ENCODE measurements at regions not wholly inside any gene's neighbourhood (a gene's known extent, or its start where the extent isn't known, plus 50 kb on each side); places are given as distances from the start of the nearest gene placed in this dataset.

- TF ChIP-seq, protein P1, sequence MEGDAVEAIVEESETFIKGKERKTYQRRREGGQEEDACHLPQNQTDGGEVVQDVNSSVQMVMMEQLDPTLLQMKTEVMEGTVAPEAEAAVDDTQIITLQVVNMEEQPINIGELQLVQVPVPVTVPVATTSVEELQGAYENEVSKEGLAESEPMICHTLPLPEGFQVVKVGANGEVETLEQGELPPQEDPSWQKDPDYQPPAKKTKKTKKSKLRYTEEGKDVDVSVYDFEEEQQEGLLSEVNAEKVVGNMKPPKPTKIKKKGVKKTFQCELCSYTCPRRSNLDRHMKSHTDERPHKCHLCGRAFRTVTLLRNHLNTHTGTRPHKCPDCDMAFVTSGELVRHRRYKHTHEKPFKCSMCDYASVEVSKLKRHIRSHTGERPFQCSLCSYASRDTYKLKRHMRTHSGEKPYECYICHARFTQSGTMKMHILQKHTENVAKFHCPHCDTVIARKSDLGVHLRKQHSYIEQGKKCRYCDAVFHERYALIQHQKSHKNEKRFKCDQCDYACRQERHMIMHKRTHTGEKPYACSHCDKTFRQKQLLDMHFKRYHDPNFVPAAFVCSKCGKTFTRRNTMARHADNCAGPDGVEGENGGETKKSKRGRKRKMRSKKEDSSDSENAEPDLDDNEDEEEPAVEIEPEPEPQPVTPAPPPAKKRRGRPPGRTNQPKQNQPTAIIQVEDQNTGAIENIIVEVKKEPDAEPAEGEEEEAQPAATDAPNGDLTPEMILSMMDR (IDR thresholded peaks at IDR 0.05; ENCODE audit: insufficient read depth, low read depth, low read length, missing control alignments): no peak
- no peak for DNase-seq (ENCODE audit: low read depth)
These were observed 197.2 kb downstream of the CHRM3 start for GRCh38 chr1:239583536-239583935.

GRCh38 chr1:239586128-239586527, 199.8 kb downstream of the CHRM3 start:
- no peak overlapping the region for H3K4me3 ChIP-seq (ENCODE audit: low read depth, low read length)
- TF ChIP-seq, protein P1 (IDR thresholded peaks at IDR 0.05; ENCODE audit: insufficient read depth, low read depth, low read length, missing control alignments): no peak
- DNase-seq (ENCODE audit: low read depth): no peak

More at GRCh38 chr1:239583536-239583935, 197.2 kb downstream of the CHRM3 start:
- H3K4me3 ChIP-seq (ENCODE audit: low read depth, low read length): no peak overlapping the region

DNA sequence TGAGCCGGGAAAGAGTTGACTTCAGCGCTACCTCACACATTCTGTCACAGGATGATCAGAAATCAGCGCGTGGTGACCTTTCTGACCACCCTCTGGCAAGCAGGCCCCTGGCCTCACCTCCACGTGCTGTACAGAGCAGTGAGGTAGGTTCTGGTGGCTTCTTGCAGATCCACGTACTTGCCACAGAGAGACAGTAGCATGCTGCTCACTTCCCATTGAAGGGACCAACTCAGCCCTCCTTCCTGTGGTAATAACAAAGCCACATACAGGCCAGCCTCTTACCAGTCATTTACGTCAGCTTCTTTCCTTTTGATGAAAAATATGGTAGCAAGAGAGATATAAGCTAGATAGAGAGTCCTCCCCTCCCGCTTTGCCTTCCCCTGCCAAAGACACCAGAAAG, 200.7 kb downstream of the CHRM3 start:
- no peak for DNase-seq (ENCODE audit: low read depth)
- TF ChIP-seq, protein P1 (IDR thresholded peaks at IDR 0.05; ENCODE audit: insufficient read depth, low read depth, low read length, missing control alignments): no peak
- H3K4me3 ChIP-seq (ENCODE audit: low read depth, low read length): no peak overlapping the region

- TF ChIP-seq, protein P1 (IDR thresholded peaks at IDR 0.05; ENCODE audit: insufficient read depth, low read depth, low read length, missing control alignments): no peak
- no peak for DNase-seq (ENCODE audit: low read depth)
These were observed 201.4 kb downstream of the CHRM3 start for GRCh38 chr1:239587574-239588369.

GRCh38 chr1:239590556-239590955, 204.2 kb downstream of the CHRM3 start:
- TF ChIP-seq, protein P1 (IDR thresholded peaks at IDR 0.05; ENCODE audit: insufficient read depth, low read depth, low read length, missing control alignments): no peak
- no peak overlapping the region for H3K4me3 ChIP-seq (ENCODE audit: low read depth, low read length)
- DNase-seq (ENCODE audit: low read depth): no peak

More at GRCh38 chr1:239587574-239588369, 201.4 kb downstream of the CHRM3 start:
- no peak overlapping the region for H3K4me3 ChIP-seq (ENCODE audit: low read depth, low read length)

DNA sequence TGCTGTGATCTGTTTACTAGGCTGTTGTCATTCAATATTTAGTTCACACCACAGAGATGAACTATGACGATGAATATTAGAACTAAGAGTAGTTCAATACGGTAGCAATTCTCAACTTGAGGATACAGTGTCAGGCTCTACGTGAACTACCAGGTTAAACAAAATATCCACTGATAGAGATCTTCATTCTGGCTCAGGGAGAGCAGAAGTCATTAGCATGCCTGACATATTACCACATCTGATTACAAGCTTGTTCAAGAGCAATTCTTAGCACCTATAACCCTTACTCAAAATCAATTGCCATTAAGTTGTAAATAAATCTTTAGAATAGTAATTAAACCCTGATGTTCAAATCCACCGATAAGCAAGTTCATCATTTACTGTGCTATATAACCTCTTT, 207.2 kb downstream of the CHRM3 start:
- TF ChIP-seq, protein P1 (IDR thresholded peaks at IDR 0.05; ENCODE audit: insufficient read depth, low read depth, low read length, missing control alignments): no peak
- H3K4me3 ChIP-seq (ENCODE audit: low read depth, low read length): no peak overlapping the region
- DNase-seq (ENCODE audit: low read depth): no peak

GRCh38 chr1:239600588-239600987, 214.2 kb downstream of the CHRM3 start:
- TF ChIP-seq, protein P1 (IDR thresholded peaks at IDR 0.05; ENCODE audit: insufficient read depth, low read depth, low read length, missing control alignments): no peak
- no peak overlapping the region for H3K4me3 ChIP-seq (ENCODE audit: low read depth, low read length)
- DNase-seq (ENCODE audit: low read depth): no peak
